HEK293 (cell line): ENCODE measurements at regions not wholly inside any gene's neighbourhood (a gene's known extent, or its start where the extent isn't known, plus 50 kb on each side); places are given as distances from the start of the nearest gene placed in this dataset.
"Not testable (repeated sequence)": the region's sequence is repeated elsewhere in the genome, so short reads cannot be mapped to it uniquely, and the experiment has no call there.

Experiments
- CTCF ChIA-PET: fragments of 350-600 bp; formaldehyde crosslinking; extraction: SDS; loops from one replicate; lab custom pipeline; 2021; ENCODE audit warnings: antibody characterized with exemption; lab: Yijun Ruan, JAX
- POLR2A ChIA-PET: fragments of 300-600 bp; formaldehyde crosslinking; extraction: SDS; loops from one replicate; lab custom pipeline; 2020; ENCODE audit warnings: antibody characterized with exemption, inconsistent platforms; lab: Yijun Ruan, JAX
- H3K27ac ChIP-seq: fragments of 200-500 bp; sonication (Bioruptor generic); 2 replicates; pipeline ENCODE4 v1.5.1; 2014; ENCODE audit warnings: low read depth, low read length, control low read depth, inconsistent platforms; ENCODE audit errors: extremely low read depth
- H3K36me3 ChIP-seq, 2 experiments: fragments of 200-500 bp in 1 of 2; sonication (Bioruptor generic) in 1 of 2; 1 replicate in 1 of 2; 2 replicates in 1 of 2; pipeline ENCODE4 v1.5.1; 2014 to 2017; ENCODE audit warnings: inconsistent platforms in 2 of 2, low read length in 2 of 2; ENCODE audit not compliant: control insufficient read depth in 2 of 2, insufficient read depth in 1 of 2
- H3K4me1 ChIP-seq: fragments of 200-500 bp; sonication (Bioruptor generic); 2 replicates; pipeline ENCODE4 v1.5.1; 2014; ENCODE audit warnings: mild to moderate bottlenecking, low read length, inconsistent platforms; ENCODE audit not compliant: control insufficient read depth, insufficient read depth
- H3K4me3 ChIP-seq: 2 replicates; pipeline ENCODE4 v1.5.1; 2011; ENCODE audit warnings: low read depth, mild to moderate bottlenecking, control low read depth, low read length, moderate library complexity
- H3K9me3 ChIP-seq: fragments of 200-500 bp; sonication (Bioruptor generic); 2 replicates; pipeline ENCODE4 v1.5.1; 2014; ENCODE audit warnings: low read depth, low read length, inconsistent platforms; ENCODE audit not compliant: control insufficient read depth, insufficient read depth
- BCL6B ChIP-seq: fragments of 450-650 bp; formaldehyde crosslinking; IDR thresholded peaks from 2 replicates; pipeline ENCODE4 v1.5.1; 2017; ENCODE audit warnings: missing biosample characterization, missing genetic modification characterization
- GLIS2 ChIP-seq: fragments of 450-650 bp; formaldehyde crosslinking; IDR thresholded peaks from 2 replicates; pipeline ENCODE4 v1.5.1; 2016; ENCODE audit warnings: missing biosample characterization, missing genetic modification characterization
- PRDM10 ChIP-seq: fragments of 450-650 bp; formaldehyde crosslinking; IDR thresholded peaks from 2 replicates; pipeline ENCODE4 v1.5.1; 2016; ENCODE audit warnings: missing biosample characterization, missing genetic modification characterization
- SCRT2 ChIP-seq: fragments of 450-650 bp; formaldehyde crosslinking; IDR thresholded peaks from 2 replicates; pipeline ENCODE4 v1.5.1; 2016; ENCODE audit warnings: missing biosample characterization, missing genetic modification characterization
- SP3 ChIP-seq: fragments of 450-650 bp; formaldehyde crosslinking; IDR thresholded peaks from 2 replicates; pipeline ENCODE4 v1.5.1; 2016; ENCODE audit warnings: missing biosample characterization, missing genetic modification characterization
- SP7 ChIP-seq: fragments of 450-650 bp; formaldehyde crosslinking; IDR thresholded peaks from 2 replicates; pipeline ENCODE4 v1.5.1; 2016; ENCODE audit warnings: missing biosample characterization, missing genetic modification characterization
- YY2 ChIP-seq: fragments of 450-650 bp; formaldehyde crosslinking; IDR thresholded peaks from 2 replicates; pipeline ENCODE4 v1.5.1; 2016; ENCODE audit warnings: missing biosample characterization, missing genetic modification characterization
- ZEB2 ChIP-seq: fragments of 450-650 bp; formaldehyde crosslinking; IDR thresholded peaks from 2 replicates; pipeline ENCODE4 v1.5.1; 2016; ENCODE audit warnings: missing biosample characterization, missing genetic modification characterization
- ZNF10 ChIP-seq: fragments of 450-650 bp; formaldehyde crosslinking; IDR thresholded peaks from 2 replicates; pipeline ENCODE4 v1.5.1; 2017; ENCODE audit warnings: missing biosample characterization, missing genetic modification characterization
- ZNF146 ChIP-seq: fragments of 450-650 bp; formaldehyde crosslinking; IDR thresholded peaks from 2 replicates; pipeline ENCODE4 v1.5.1; 2016; ENCODE audit warnings: missing biosample characterization, missing genetic modification characterization
- ZNF398 ChIP-seq: fragments of 450-650 bp; formaldehyde crosslinking; IDR thresholded peaks from 2 replicates; pipeline ENCODE4 v1.5.1; 2017; ENCODE audit warnings: missing biosample characterization, missing genetic modification characterization
- ZNF549 ChIP-seq: fragments of 450-650 bp; IDR thresholded peaks from 2 replicates; pipeline ENCODE4 v1.5.1; 2018; ENCODE audit warnings: missing biosample characterization, missing genetic modification characterization, mild to moderate bottlenecking, inconsistent platforms, moderate library complexity
- ZNF558 ChIP-seq: fragments of 450-650 bp; formaldehyde crosslinking; IDR thresholded peaks from 2 replicates; pipeline ENCODE4 v1.5.1; 2016; ENCODE audit warnings: missing biosample characterization, missing genetic modification characterization
- ZNF621 ChIP-seq: fragments of 450-650 bp; formaldehyde crosslinking; IDR thresholded peaks from 2 replicates; pipeline ENCODE4 v1.5.1; 2017; ENCODE audit warnings: missing biosample characterization, missing genetic modification characterization
- ZNF623 ChIP-seq: fragments of 450-650 bp; formaldehyde crosslinking; IDR thresholded peaks from 2 replicates; pipeline ENCODE4 v1.5.1; 2016; ENCODE audit warnings: missing biosample characterization, missing genetic modification characterization
- ZNF660 ChIP-seq: fragments of 450-650 bp; IDR thresholded peaks from 2 replicates; pipeline ENCODE4 v1.5.1; 2018; ENCODE audit warnings: missing biosample characterization, mild to moderate bottlenecking, missing genetic modification characterization
- ZNF843 ChIP-seq: fragments of 450-650 bp; formaldehyde crosslinking; IDR thresholded peaks from 2 replicates; pipeline ENCODE4 v1.5.1; 2016; ENCODE audit warnings: missing biosample characterization, missing genetic modification characterization
- TF ChIP-seq, protein P1 (sequence below): fragments of 450-650 bp; IDR thresholded peaks from 2 replicates; pipeline ENCODE4 v1.5.1; 2018; ENCODE audit warnings: missing biosample characterization, mild to moderate bottlenecking, missing genetic modification characterization
- TF ChIP-seq, protein P2 (sequence below): fragments of 450-650 bp; formaldehyde crosslinking; IDR thresholded peaks from 2 replicates; pipeline ENCODE4 v1.5.1; 2016; ENCODE audit warnings: missing biosample characterization, missing genetic modification characterization, borderline replicate concordance
- TF ChIP-seq, protein P3 (sequence below): IDR thresholded peaks from 2 replicates; pipeline ENCODE4 v1.6.1; 2011; ENCODE audit warnings: mild to moderate bottlenecking, low read depth, low read length, borderline replicate concordance

GRCh38 chr11:13786688-13787087 lies 118.2 kb downstream of the FAR1 start:
- H3K27ac ChIP-seq, result no peak overlapping the region
- POLR2A ChIA-PET, result no interaction called here
- TF ChIP-seq, protein P1, sequence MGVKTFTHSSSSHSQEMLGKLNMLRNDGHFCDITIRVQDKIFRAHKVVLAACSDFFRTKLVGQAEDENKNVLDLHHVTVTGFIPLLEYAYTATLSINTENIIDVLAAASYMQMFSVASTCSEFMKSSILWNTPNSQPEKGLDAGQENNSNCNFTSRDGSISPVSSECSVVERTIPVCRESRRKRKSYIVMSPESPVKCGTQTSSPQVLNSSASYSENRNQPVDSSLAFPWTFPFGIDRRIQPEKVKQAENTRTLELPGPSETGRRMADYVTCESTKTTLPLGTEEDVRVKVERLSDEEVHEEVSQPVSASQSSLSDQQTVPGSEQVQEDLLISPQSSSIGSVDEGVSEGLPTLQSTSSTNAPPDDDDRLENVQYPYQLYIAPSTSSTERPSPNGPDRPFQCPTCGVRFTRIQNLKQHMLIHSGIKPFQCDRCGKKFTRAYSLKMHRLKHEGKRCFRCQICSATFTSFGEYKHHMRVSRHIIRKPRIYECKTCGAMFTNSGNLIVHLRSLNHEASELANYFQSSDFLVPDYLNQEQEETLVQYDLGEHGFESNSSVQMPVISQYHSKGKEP (tag by site-specific recombination), result no peak
- TF ChIP-seq ZNF843 (tag by site-specific recombination), result no peak
- TF ChIP-seq ZNF146, result no peak
- no peak for TF ChIP-seq ZEB2 (tag by site-specific recombination)
- no peak for TF ChIP-seq YY2 (tag by site-specific recombination)
- TF ChIP-seq ZNF549 (tag by site-specific recombination), result no peak
- no peak for TF ChIP-seq ZNF660
- TF ChIP-seq, protein P2, sequence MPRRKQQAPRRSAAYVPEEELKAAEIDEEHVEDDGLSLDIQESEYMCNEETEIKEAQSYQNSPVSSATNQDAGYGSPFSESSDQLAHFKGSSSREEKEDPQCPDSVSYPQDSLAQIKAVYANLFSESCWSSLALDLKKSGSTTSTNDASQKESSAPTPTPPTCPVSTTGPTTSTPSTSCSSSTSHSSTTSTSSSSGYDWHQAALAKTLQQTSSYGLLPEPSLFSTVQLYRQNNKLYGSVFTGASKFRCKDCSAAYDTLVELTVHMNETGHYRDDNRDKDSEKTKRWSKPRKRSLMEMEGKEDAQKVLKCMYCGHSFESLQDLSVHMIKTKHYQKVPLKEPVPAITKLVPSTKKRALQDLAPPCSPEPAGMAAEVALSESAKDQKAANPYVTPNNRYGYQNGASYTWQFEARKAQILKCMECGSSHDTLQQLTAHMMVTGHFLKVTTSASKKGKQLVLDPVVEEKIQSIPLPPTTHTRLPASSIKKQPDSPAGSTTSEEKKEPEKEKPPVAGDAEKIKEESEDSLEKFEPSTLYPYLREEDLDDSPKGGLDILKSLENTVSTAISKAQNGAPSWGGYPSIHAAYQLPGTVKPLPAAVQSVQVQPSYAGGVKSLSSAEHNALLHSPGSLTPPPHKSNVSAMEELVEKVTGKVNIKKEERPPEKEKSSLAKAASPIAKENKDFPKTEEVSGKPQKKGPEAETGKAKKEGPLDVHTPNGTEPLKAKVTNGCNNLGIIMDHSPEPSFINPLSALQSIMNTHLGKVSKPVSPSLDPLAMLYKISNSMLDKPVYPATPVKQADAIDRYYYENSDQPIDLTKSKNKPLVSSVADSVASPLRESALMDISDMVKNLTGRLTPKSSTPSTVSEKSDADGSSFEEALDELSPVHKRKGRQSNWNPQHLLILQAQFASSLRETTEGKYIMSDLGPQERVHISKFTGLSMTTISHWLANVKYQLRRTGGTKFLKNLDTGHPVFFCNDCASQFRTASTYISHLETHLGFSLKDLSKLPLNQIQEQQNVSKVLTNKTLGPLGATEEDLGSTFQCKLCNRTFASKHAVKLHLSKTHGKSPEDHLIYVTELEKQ, result no peak
- TF ChIP-seq SP3 (tag by site-specific recombination), result no peak
- TF ChIP-seq SP7 (tag by site-specific recombination), result no peak
- TF ChIP-seq, protein P3, sequence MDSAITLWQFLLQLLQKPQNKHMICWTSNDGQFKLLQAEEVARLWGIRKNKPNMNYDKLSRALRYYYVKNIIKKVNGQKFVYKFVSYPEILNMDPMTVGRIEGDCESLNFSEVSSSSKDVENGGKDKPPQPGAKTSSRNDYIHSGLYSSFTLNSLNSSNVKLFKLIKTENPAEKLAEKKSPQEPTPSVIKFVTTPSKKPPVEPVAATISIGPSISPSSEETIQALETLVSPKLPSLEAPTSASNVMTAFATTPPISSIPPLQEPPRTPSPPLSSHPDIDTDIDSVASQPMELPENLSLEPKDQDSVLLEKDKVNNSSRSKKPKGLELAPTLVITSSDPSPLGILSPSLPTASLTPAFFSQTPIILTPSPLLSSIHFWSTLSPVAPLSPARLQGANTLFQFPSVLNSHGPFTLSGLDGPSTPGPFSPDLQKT, result no peak
- TF ChIP-seq GLIS2 (tag by site-specific recombination), result no peak
- TF ChIP-seq ZNF558 (tag by site-specific recombination), result no peak
- TF ChIP-seq ZNF398 (tag by site-specific recombination), result no peak
- no peak for TF ChIP-seq SCRT2 (tag by site-specific recombination)
- TF ChIP-seq ZNF10 (tag by site-specific recombination), result no peak
- TF ChIP-seq PRDM10 (tag by site-specific recombination), result no peak
- no peak for TF ChIP-seq ZNF621 (tag by site-specific recombination)
- TF ChIP-seq BCL6B (tag by site-specific recombination), result no peak
- TF ChIP-seq ZNF623 (tag by site-specific recombination), result no peak

DNA sequence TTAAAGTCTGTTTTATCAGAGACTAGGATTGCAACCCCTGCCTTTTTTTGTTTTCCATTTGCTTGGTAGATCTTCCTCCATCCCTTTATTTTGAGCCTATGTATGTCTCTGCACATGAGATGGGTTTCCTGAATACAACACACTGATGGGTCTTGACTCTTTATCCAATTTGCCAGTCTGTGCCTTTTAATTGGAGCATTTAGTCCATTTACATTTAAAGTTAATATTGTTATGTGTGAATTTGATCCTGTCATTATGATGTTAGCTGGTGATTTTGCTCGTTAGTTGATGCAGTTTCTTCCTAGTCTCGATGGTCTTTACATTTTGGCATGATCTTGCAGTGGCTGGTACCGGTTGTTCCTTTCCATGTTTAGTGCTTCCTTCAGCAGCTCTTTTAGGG lies 129.1 kb downstream of the FAR1 start:
- H3K9me3 ChIP-seq, CTCF ChIA-PET, H3K4me3 ChIP-seq, POLR2A ChIA-PET, H3K4me1 ChIP-seq, H3K36me3 ChIP-seq, H3K27ac ChIP-seq: not testable (repeated sequence)

More at GRCh38 chr11:13786688-13787087, 118.2 kb downstream of the FAR1 start:
- Histone ChIP-seq H3K9me3 (no peaks in the 10 kb centered on the region), H3K36me3 (no peaks in the 10 kb centered on the region), H3K4me3 (no peak overlapping the region), H3K4me1 (no peaks in the 10 kb centered on the region)
- CTCF ChIA-PET, result interaction anchor here (0.6 to 0.8 kb wide), 3 partner anchors 16 to 46 kb away, joined by 3 to 4 read pairs (median 4); no protein-coding TSS in a partner anchor
